GM12891 (cell line): ENCODE measurements at regions not wholly inside any gene's neighbourhood (a gene's known extent, or its start where the extent isn't known, plus 50 kb on each side); places are given as distances from the start of the nearest gene placed in this dataset.

ENCODE experiments used
- DNase-seq: peaks from one replicate; pipeline ENCODE4 v3.0.0; 2011; ENCODE audit warnings: low spot score; ENCODE audit not compliant: insufficient read length
- FAIRE-seq: peaks from 2 replicates; lab custom pipeline; 2011; peaks lifted over from hg19 to GRCh38; lab: Jason Lieb, UNC
- PAX5 ChIP-seq: IDR thresholded peaks from 2 replicates; pipeline ENCODE4 v1.6.1; 2011; ENCODE audit warnings: low read length, moderate library complexity, mild to moderate bottlenecking; ENCODE audit not compliant: insufficient read depth, severe bottlenecking
- POLR2A ChIP-seq: IDR thresholded peaks from 2 replicates; pipeline ENCODE4 v1.6.1; 2011; ENCODE audit warnings: low read depth, low read length, control low read depth
- POLR2AphosphoS5 ChIP-seq: IDR thresholded peaks from 2 replicates; pipeline ENCODE4 v1.6.1; 2011; ENCODE audit warnings: low read depth, low read length, control low read depth
- POU2F2 ChIP-seq: IDR thresholded peaks from 2 replicates; pipeline ENCODE4 v1.6.1; 2011; ENCODE audit warnings: low read depth, mild to moderate bottlenecking, control low read depth, low read length, moderate library complexity
- SPI1 ChIP-seq: IDR thresholded peaks from 2 replicates; pipeline ENCODE4 v1.6.1; 2011; ENCODE audit warnings: low read depth, low read length, control low read depth
- TAF1 ChIP-seq: IDR thresholded peaks from 2 replicates; pipeline ENCODE4 v1.6.1; 2011; ENCODE audit warnings: low read depth, low read length, control low read depth

- FAIRE-seq: no peak
- no peak for TF ChIP-seq POU2F2
- no peak for TF ChIP-seq POLR2A
- no peak for DNase-seq
Observed at GRCh38 chr11:135075740-135076139, 663.7 kb upstream of the B3GAT1 start.

- DNase-seq: no peak
Observed at GRCh38 chr11:135074397-135074998, 662.5 kb upstream of the B3GAT1 start.

GRCh38 chr11:135073870-135074269 is 661.8 kb upstream of the B3GAT1 start:
- FAIRE-seq: no peak
- DNase-seq: no peak
- TF ChIP-seq SPI1 (no peak), TAF1 (no peak), POLR2AphosphoS5 (no peak), PAX5 (no peak), POU2F2 (no peak), POLR2A (no peak)

More at GRCh38 chr11:135074397-135074998, 662.5 kb upstream of the B3GAT1 start:
- no peak for FAIRE-seq
- TF ChIP-seq POU2F2 (no peak), PAX5 (no peak), SPI1 (no peak), POLR2A (no peak), POLR2AphosphoS5 (no peak), TAF1 (no peak)

- no peak for FAIRE-seq
- no peak for DNase-seq
- TF ChIP-seq PAX5 (no peak), SPI1 (no peak), POU2F2 (no peak), TAF1 (no peak), POLR2A (no peak), POLR2AphosphoS5 (no peak)
Observed at GRCh38 chr11:135073381-135073780, 661.3 kb upstream of the B3GAT1 start.

- no peak for FAIRE-seq
- TF ChIP-seq POLR2AphosphoS5: no peak
- TF ChIP-seq SPI1: no peak
- no peak for TF ChIP-seq PAX5
- no peak for TF ChIP-seq POLR2A
- TF ChIP-seq TAF1: no peak
- TF ChIP-seq POU2F2: no peak
- no peak for DNase-seq
Observed at GRCh38 chr11:135069890-135070289, 657.8 kb upstream of the B3GAT1 start.

- DNase-seq (no peak), FAIRE-seq (no peak)
- TF ChIP-seq POU2F2 (no peak), POLR2A (no peak), PAX5 (no peak), TAF1 (no peak), POLR2AphosphoS5 (no peak), SPI1 (no peak)
Observed at GRCh38 chr11:135069063-135069462, 657.0 kb upstream of the B3GAT1 start.

DNA sequence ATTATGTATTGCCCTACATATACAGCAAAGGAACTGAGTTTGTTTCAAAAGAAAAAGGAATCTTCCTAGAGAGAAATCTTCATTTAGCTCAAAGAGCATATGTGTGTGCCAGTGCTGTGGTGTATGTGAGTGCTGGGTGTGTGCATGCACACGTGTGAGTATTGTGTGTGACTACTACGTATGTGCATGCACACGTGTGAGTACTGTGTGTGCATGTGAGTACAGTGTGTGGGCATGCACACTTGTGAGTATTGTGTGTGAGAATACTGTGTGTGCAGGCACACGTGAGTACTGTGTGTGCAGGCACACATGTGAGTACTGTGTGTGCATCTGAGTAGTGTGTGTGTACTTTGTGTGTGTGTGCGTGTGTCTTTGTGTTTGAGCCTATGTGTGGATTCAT is 651.0 kb upstream of the B3GAT1 start:
- no peak for DNase-seq
- peak; percentile 62 for FAIRE-seq
- TF ChIP-seq POU2F2 (no peak), SPI1 (no peak), POLR2A (no peak), POLR2AphosphoS5 (no peak), TAF1 (no peak), PAX5 (no peak)

- TF ChIP-seq TAF1 (no peak), POU2F2 (no peak), POLR2AphosphoS5 (no peak), SPI1 (no peak), POLR2A (no peak), PAX5 (no peak)
- FAIRE-seq (no peak), DNase-seq (no peak)
Observed at GRCh38 chr11:135061166-135061565, 649.1 kb upstream of the B3GAT1 start.

DNA sequence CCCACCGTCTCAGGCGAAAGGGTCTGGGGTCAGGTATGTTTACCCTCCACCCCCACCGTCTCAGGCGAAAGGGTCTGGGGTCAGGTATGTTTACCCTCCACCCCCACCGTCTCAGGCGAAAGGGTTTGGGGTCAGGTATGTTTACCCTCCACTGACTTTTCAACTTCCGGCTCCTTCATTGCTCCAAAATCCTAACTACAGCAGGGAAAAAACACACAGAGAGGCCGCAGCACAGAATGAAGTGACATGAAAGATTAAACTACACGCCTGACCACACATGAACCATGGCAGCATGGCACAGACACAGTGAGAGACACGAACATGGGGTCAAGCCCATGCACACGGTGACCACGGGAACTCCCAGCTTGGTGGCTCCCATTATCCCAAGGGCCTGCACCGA is 634.9 kb upstream of the B3GAT1 start:
- TF ChIP-seq POLR2AphosphoS5: no peak
- TF ChIP-seq SPI1: no peak
- no peak for TF ChIP-seq PAX5
- no peak for TF ChIP-seq POU2F2
- no peak for TF ChIP-seq TAF1
- no peak for TF ChIP-seq POLR2A
- FAIRE-seq: no peak
- DNase-seq: no peak

DNA sequence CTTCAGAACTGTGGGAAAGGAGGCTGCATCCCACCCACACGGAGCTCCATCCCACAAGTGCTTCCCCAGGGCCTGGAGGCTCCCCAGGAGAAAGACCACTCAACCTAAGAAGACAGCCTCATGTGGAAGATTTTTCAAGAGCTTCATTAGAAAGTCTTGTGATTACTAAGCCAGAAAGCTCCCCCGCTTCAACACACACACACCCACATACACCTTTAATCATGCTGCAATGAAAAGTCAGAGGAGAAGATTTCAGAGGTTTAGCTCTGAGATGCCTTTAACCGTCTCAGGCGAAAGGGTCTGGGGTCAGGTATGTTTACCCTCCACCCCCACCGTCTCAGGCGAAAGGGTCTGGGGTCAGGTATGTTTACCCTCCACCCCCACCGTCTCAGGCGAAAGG is 634.5 kb upstream of the B3GAT1 start:
- FAIRE-seq (no peak), DNase-seq (no peak)
- TF ChIP-seq POU2F2: no peak

DNA sequence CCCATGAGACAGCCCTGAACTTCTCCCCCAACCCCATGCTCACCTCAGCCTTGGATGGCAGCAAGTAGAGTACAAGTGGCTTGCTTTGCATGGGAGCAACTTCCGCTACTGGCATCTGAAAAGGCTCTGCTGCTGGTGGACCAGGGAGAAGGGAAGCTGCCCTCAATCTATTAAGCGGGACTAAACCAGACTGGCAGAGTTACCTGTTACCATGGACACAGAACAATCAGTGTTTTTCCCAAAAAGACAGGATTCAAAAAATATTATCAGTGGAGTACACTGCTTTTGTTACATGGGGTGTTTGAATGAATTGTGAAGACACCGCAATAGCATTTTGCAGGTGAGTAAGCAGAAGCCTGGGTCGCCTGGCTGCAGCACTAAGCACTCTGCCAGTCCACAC is 631.4 kb upstream of the B3GAT1 start:
- no peak for FAIRE-seq
- TF ChIP-seq POLR2A: no peak
- TF ChIP-seq PAX5: no peak
- no peak for TF ChIP-seq SPI1
- DNase-seq: no peak
